GM18511 (cell line): ENCODE measurements at regions not wholly inside any gene's neighbourhood (a gene's known extent, or its start where the extent isn't known, plus 50 kb on each side); places are given as distances from the start of the nearest gene placed in this dataset.
"Not testable (repeated sequence)": the region's sequence is repeated elsewhere in the genome, so short reads cannot be mapped to it uniquely, and the experiment has no call there.

Experiments
- ATAC-seq: cut with Tn5 transposase; IDR thresholded peaks from one replicate; pipeline ENCODE4 v1.9.1; 2021; ENCODE audit warnings: mild to moderate bottlenecking, moderate library complexity; ENCODE audit not compliant: unreplicated experiment

- no peak for ATAC-seq
Measured at GRCh38 chrX:45842926-45843315, 642.2 kb upstream of the DIPK2B start.

DNA sequence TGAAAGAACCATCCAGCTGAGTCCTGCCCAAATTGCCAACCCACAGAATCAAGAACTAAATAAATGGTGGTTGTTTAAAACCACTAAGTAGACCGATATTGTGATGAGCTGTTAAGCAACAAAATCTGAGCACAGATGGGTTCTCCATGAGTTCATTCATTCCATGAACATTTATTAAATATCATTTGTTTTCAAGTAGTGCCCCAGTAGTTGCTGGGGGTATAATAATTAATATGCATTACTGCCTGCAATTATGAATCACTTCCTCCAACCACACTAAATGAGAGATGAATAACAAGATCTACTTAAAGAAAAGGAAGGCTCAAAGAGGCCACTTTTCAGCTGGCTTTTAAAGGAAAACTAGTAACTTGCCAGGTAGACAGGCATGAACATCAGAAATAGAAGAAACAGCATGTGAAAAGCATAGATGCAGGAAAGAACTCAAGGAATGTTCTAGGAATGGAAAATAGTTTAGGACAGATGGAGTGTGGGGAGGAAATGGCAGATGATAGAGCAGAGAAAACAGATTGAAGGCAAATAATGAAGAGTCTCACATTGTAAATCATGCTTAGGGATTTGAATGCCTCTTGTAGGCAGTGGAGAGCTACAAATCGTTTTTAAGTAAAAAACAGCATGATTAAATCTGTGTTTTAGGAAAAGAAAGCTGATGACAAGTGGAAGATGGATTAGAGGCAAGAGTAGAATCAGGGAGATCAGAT, 641.7 kb upstream of the DIPK2B start:
- ATAC-seq, result no peak

DNA sequence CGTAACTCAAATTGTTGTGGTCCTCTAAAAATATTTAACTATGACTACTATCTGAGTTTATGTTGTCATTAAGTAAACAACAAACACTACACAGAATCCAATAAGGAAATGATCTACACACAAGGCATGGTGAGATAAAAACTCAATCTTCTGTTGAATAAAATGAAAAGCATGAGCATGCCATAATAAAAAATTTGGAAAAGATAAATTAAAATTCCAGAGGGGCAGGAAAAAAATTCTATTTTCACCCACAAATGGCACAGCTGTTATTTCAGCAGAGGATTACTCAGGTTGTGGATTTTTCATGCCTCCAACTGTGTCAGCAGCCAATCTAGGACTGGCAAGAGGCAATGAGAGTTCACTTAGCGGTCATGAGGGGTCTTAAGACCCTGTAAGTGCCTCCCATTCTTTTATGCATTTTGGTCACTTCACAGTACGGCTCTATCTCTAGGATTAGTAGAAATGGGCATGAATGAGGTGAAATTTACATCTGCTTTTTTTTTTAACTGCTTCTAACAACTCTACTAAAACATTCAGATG, 639.8 kb upstream of the DIPK2B start:
- no peak for ATAC-seq

- no peak for ATAC-seq
Measured at GRCh38 chrX:45830343-45830742, 629.7 kb upstream of the DIPK2B start.

- no peak for ATAC-seq
Measured at GRCh38 chrX:45824471-45824870, 623.8 kb upstream of the DIPK2B start.

GRCh38 chrX:45823536-45823935, 622.9 kb upstream of the DIPK2B start:
- no peak for ATAC-seq

DNA sequence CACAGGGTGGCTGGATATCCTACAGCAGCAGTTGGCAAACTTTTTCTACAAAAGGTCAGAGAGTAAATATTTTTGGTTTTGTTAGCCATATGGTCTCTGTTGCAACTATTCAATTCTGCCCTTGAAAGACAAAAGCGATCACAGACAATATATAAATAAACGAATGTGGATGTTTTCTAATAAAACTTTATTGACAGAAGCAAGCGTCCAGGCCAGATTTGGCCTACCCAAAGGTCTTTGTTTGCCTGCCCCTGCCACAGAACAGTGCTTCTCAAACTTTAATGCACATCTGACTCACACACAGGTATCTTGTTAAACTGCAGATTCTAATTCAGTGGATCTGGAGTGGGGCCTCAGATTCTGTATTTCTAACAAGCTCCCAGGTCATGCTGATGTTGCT, 621.4 kb upstream of the DIPK2B start:
- no peak for ATAC-seq

GRCh38 chrX:45818913-45819312, 618.2 kb upstream of the DIPK2B start:
- no peak for ATAC-seq

DNA sequence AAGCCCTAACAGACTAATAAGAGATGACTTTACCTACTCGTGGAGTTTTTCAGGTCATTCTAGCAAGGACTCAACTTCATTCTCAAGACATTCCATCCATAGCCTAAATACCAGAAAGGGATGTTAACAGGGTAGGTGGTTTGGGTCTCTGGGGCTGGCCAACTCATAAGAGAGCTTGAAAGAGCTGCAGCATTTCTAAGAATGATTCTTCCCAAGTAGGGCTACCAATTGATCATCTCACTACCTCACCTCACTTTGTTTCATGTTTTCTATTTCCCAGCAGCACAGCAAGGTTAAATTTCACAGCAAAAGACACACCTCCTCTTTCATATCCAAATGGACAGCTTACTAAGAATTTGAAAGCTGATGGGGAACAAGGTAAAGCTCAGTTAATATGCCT, 614.8 kb upstream of the DIPK2B start:
- ATAC-seq, result no peak

DNA sequence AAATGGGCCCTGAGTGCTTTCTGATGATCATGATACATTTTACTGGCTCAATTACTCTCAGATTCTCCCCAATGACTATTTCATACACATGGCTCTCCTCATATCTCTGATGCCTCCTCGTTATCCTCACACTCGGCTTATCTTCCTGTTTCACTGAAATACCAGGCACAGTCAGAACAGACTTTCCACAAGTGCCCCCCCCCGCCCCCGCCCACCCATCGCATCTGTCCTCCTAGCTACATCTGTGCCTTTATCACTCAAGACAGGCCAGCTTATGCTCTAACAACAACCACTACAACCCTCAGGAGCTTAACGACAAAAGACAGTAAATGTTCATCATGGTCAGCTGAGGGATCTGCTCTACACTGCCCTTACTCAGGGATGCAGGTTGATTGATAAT, 610.6 kb upstream of the DIPK2B start:
- no peak for ATAC-seq

DNA sequence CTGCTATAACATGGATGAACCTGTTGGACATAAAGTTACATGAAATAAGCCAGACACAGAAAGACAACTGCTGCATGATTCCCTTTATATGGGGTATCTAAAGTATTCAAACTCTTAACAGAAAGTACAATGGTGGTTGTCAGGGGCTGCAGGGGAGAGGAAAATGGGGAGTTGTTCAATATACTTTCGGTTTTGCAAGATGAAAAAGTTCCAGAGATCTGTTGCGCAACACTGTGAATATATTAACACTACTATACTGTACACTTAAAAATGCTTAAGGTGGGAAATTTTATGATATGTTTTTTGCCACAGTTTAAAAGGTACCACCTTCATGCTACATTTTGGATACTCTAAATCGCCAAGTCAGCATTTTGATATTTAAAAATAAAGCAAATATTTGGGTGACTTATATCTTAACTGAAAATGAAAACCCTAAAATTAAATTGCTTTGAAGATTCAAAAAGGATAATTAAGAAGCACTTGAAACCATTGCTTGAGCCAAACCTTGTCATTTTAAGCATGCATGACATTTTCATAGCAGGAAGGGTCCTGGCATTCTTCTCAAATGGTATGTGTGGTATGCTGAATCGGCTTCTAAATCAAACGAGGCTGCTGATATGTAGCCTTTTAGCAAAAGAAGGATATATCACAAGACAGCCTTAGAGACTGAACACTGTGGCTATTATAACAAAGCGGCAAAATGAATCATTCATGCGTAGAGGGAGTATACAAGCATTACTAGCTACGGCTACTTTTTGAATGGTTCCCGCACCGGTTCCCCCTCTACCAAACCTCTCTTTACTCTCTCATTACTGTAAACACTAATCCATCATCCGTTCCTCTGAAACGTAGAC, 607.1 kb upstream of the DIPK2B start:
- ATAC-seq, result no peak

DNA sequence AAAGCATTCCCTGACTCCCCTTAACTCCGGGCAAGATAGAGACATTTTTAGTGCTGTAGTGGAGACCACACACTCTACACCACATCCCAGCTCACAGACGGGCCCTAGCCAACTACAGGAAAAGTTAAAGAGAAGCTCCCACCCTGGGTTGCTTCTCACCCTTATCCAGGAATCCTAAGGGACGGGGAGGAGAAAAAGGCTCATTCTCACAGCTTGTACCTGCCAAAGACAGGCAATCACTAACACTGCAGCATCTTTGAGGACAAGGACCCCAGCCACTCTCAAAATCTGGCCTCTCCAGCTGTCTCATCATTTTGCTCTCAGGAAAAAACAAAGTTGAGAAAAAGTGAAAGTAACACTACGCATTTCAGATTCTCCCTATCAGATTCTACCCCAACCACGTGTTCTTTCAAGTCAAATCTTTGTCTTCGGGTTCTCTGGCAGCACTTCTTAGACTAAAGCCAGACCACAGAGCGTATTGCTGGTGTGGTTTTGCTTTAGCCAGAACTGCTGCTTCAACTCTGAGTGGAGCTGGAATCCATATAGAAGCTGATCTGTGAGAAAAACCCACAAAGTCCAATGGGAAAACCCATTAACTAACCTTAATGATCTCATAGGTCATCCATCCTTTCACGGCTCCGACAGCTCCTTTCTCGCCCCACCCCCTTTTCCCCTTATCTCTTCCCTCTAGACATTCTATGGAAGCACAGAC, 605.9 kb upstream of the DIPK2B start:
- peak; percentile 68 for ATAC-seq

DNA sequence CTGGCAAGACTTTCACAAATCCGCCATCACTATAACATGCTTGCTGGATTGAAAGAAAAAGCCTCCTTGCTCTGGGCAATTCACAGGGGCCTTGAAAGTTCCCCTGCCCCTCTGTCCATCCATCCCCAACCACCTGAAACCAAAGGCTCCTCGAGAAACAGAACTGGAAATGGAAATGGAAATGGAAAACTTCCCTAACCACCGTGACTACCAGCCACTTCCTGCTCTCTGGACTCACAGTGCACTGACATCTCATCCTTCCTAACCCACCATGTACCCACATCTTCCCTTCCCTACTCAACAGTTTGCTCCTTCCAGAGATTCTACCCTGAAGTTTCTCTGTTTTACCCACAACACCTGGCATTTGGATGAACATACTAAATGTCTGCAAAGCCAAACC, 603.6 kb upstream of the DIPK2B start:
- ATAC-seq, result no peak

DNA sequence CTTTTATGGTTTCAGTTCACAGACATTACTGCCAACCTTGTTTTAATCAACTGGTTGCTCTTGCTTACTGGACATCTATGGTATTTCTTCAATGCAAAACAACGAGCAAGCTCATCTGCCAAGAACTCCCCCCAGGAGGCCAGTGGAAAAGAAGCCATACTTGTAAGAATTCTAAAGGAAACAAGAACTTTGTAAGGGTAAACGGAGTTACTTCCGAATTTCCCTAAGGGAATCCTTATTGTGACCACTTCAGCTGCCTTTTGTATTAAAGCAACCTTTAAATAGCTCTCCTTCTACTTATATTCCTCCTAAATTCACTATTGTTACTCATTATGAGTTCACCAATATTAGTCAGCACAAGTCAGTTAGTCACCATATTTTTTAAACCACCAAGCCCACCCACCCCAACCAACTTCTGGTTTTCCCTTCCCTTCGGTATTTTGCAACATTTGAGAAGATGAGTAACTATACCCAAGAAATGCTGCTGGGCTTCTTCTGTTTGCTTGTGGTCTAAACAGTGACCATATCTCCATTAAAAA, 602.8 kb upstream of the DIPK2B start:
- ATAC-seq, result no peak

- peak; percentile 68 for ATAC-seq
Measured at GRCh38 chrX:45801554-45801953, 600.9 kb upstream of the DIPK2B start.

DNA sequence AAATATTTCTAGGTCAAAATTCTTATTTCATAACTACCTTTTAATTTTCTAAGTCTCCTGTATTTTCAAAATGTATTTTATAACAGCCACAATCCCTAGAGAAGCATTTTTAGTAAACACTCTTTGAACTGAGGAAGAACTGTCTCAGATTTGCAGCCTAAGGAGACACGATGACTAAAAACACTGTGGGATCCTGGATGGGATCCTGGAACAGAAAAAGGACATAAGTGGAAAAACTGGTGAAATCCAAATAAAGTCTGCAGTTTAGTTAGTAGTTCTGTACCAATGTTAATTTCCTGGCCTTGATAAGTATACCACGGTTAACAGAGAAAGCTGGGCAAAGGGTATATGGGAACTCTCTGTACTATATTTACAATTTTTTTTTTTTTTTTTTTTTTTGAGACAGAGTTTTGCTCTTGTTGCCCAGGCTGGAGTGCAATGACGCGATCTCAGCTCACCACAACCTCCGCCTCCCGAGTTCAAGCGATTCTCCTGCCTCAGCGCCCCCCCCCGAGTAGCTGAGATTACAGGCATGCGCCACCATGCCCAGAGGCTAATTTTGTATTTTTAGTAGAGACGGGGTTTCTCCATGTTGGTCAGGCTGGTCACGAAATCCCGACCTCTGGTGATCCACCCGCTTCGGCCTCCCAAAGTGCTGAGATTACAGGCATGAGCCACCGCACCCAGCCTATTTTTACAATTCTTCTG, 600.2 kb upstream of the DIPK2B start:
- ATAC-seq, result not testable (repeated sequence)

- no peak for ATAC-seq
Measured at GRCh38 chrX:45799576-45799975, 598.9 kb upstream of the DIPK2B start.

DNA sequence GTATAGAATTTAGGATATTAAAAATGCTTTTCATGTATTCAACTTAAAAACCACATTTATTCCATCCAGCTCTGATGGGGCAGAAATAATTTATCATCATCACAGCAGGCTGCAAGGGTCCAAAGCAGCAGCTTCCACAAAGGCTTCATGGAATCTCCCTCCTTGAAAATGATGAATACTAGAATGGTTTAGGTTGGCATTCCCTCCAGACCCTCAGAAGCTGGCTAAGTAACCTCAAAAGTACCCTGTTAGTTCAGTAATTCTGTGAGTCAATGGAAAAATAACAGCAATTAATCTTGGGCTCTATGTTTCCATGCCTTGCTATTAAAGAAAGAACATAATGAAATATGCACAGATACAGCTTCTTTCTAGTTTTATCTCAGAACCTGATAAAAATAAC, 594.9 kb upstream of the DIPK2B start:
- ATAC-seq, result no peak

DNA sequence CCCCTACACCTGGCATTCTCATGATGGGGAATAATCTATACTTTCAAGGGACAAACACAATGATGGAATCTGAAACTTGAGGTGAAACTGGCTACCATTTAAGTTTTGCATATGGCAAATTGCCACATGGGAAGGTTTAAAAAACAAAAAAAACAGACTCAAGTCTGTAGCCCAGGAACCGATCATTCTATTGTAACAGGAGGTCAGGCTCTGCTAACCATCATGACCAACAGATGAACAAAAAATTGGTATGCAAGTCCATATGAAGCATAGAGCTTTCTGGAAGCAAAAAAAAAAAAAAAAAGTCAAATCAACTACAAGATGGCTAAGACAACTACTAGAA, 594.3 kb upstream of the DIPK2B start:
- ATAC-seq, result peak; percentile 48

- peak; percentile 40 for ATAC-seq
Measured at GRCh38 chrX:45794323-45794994, 593.8 kb upstream of the DIPK2B start.
